ENCODE measurements at regions not wholly inside any gene's neighbourhood (a gene's known extent, or its start where the extent isn't known, plus 50 kb on each side); places are given as distances from the start of the nearest gene placed in this dataset.

- no peak for TF ChIP-seq CTCF (conservative IDR thresholded peaks at IDR 0.05; ENCODE audit: low read depth, low read length)
- no peak for TF ChIP-seq CEBPB (IDR thresholded peaks at IDR 0.05; ENCODE audit: low read depth, low read length)
- TF ChIP-seq MXI1 (IDR thresholded peaks at IDR 0.05; ENCODE audit: borderline replicate concordance, low read depth, low read length): no peak
- no peak for TF ChIP-seq POLR2A (IDR thresholded peaks at IDR 0.05; ENCODE audit: low read depth, low read length)
- TF ChIP-seq USF2 (IDR thresholded peaks at IDR 0.05; ENCODE audit: low read depth, low read length): no peak
These were observed 1815.9 kb downstream of the PCDH9 start for GRCh38 chr13:65414187-65414586.
